Astrocyte of the spinal cord (primary cell): ENCODE measurements at regions not wholly inside any gene's neighbourhood (a gene's known extent, or its start where the extent isn't known, plus 50 kb on each side); places are given as distances from the start of the nearest gene placed in this dataset.
A peak's percentile ranks its signal among the peaks of the same experiment; 100 is the strongest.
"Not testable (repeated sequence)": the region's sequence is repeated elsewhere in the genome, so short reads cannot be mapped to it uniquely, and the experiment has no call there.

ENCODE experiments used
- DNase-seq: peaks from one replicate; pipeline ENCODE4 v3.0.0; 2011; ENCODE audit warnings: low read depth, low spot score
- H3K4me3 ChIP-seq: 2 replicates; pipeline ENCODE4 v1.5.1; 2011; ENCODE audit warnings: low read depth, mild to moderate bottlenecking, low read length, moderate library complexity
- CTCF ChIP-seq: IDR thresholded peaks from 2 replicates; pipeline ENCODE4 v1.5.1; 2012; ENCODE audit warnings: low read depth, mild to moderate bottlenecking, low read length, inconsistent platforms
- in situ Hi-C: cut with HindIII; loops from 2 replicates; pipeline ENCODE4 v1.10.0; 2017; ENCODE audit warnings: low sequenced_read_pairs

GRCh38 chr22:27252282-27253049 is 549.1 kb downstream of the MN1 start:
- no peak overlapping the region for H3K4me3 ChIP-seq
- DNase-seq, result peak; percentile 88
- in situ Hi-C loops, result no loop called here
- no peak for TF ChIP-seq CTCF

- no peak for TF ChIP-seq CTCF
- in situ Hi-C loops, result no loop called here
- no peak overlapping the region for H3K4me3 ChIP-seq
- no peak for DNase-seq
Measured at GRCh38 chr22:27253108-27253902, 548.3 kb downstream of the MN1 start.

- in situ Hi-C loops, H3K4me3 ChIP-seq, DNase-seq: not testable (repeated sequence)
Measured at GRCh38 chr22:27254063-27254462, 547.5 kb downstream of the MN1 start.

- no peak overlapping the region for H3K4me3 ChIP-seq
- no peak for DNase-seq
- in situ Hi-C loops, result no loop called here
- no peak for TF ChIP-seq CTCF
Measured at GRCh38 chr22:27255580-27255979, 546.0 kb downstream of the MN1 start.

GRCh38 chr22:27257987-27258386 is 543.6 kb downstream of the MN1 start:
- no peak overlapping the region for H3K4me3 ChIP-seq
- DNase-seq, result no peak
- in situ Hi-C loops, result no loop called here
- no peak for TF ChIP-seq CTCF

- H3K4me3 ChIP-seq, result no peak overlapping the region
- DNase-seq, result no peak
- in situ Hi-C loops, result no loop called here
- no peak for TF ChIP-seq CTCF
Measured at GRCh38 chr22:27258616-27259172, 542.9 kb downstream of the MN1 start.

GRCh38 chr22:27259433-27259832 is 542.1 kb downstream of the MN1 start:
- DNase-seq, result no peak
- H3K4me3 ChIP-seq, result no peak overlapping the region
- in situ Hi-C loops, result no loop called here
- TF ChIP-seq CTCF, result no peak
